Activated T-cell treated with anti-CD3 and anti-CD28 coated beads, Interleukin-2, amount 50 U/mL, for 24 hours (primary cell): ENCODE measurements at regions not wholly inside any gene's neighbourhood (a gene's known extent, or its start where the extent isn't known, plus 50 kb on each side); places are given as distances from the start of the nearest gene placed in this dataset.

ENCODE experiments used
- DNase-seq: peaks from one replicate; pipeline ENCODE4 v3.0.0-alpha.2; 2020
- H3K27ac Mint-ChIP-seq: 2 replicates; pipeline ENCODE4 v1.8.0; 2020; ENCODE audit warnings: mild to moderate bottlenecking, mixed read lengths
- H3K27me3 Mint-ChIP-seq: 2 replicates; pipeline ENCODE4 v1.8.0; 2020; ENCODE audit warnings: mixed read lengths
- H3K36me3 Mint-ChIP-seq: 2 replicates; pipeline ENCODE4 v1.8.0; 2020; ENCODE audit warnings: low read depth, mixed read lengths
- H3K4me1 Mint-ChIP-seq: 2 replicates; pipeline ENCODE4 v1.8.0; 2020; ENCODE audit warnings: low read depth, mixed read lengths
- H3K4me3 Mint-ChIP-seq: 2 replicates; pipeline ENCODE4 v1.8.0; 2020; ENCODE audit warnings: mild to moderate bottlenecking, moderate library complexity, mixed read lengths
- H3K9me3 Mint-ChIP-seq: 2 replicates; pipeline ENCODE4 v1.8.0; 2020; ENCODE audit warnings: mixed read lengths

DNA sequence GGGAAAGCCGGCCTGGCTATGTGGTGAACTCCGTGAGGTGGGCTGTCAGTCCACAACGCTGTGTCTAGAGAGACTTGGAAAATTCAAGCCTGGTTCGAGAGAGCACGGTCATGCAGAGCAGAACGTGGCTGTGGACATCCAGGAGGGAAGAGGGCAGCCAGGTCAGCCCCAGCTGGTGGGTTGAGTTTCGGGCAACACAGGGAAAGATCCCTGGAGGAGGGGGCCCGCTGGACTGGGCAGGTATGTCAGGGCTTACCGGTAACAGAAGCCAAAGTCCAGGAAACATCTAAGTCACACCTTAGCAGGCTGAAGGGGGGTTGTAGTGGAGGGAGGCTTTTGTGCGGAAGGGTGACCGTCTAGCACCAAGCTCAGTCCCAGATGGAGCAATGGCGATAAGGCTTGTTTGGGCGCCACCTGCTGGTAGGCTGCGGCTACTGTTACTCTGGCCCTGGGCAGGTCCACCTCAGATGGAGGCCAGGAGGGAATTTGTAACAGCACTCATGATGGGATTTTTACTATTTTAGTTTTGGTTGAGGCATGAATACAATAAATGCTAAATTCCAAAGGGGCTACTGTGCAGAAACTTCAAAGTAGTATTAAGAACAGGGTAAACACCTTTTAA, 143.3 kb upstream of the ZNF644 start:
- no peaks in the 10 kb centered on the region for H3K9me3 Mint-ChIP-seq
- no peaks in the 10 kb centered on the region for H3K4me1 Mint-ChIP-seq
- H3K27ac Mint-ChIP-seq, result no peak overlapping the region
- H3K36me3 Mint-ChIP-seq, result no peaks in the 10 kb centered on the region
- H3K4me3 Mint-ChIP-seq, result no peak overlapping the region
- DNase-seq, result peak; percentile 82
- H3K27me3 Mint-ChIP-seq, result no peaks in the 10 kb centered on the region

DNA sequence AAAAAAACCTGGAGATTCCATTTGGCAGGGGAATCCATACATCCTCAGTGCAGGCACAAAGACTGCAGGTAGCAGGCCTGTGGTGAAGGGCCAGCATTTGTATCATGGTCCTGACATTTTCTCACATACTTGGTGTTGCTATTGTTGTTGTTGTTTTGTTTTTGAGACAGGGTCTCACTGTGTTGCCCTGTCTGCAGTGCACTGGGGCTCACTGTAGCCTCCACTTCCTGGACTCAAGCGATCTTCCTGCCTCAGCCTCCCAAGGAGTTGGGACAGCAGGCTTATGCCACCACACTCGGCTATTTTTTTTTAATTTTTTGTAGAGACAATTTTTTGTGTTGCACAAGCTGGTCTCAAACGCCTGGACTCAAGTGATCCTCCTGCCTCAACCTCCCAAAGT, 140.8 kb upstream of the ZNF644 start:
- Mint-ChIP-seq H3K27ac (no peak overlapping the region), H3K27me3 (no peaks in the 10 kb centered on the region), H3K9me3 (no peaks in the 10 kb centered on the region), H3K4me1 (no peaks in the 10 kb centered on the region), H3K36me3 (no peaks in the 10 kb centered on the region), H3K4me3 (no peak overlapping the region)
- no peak for DNase-seq

DNA sequence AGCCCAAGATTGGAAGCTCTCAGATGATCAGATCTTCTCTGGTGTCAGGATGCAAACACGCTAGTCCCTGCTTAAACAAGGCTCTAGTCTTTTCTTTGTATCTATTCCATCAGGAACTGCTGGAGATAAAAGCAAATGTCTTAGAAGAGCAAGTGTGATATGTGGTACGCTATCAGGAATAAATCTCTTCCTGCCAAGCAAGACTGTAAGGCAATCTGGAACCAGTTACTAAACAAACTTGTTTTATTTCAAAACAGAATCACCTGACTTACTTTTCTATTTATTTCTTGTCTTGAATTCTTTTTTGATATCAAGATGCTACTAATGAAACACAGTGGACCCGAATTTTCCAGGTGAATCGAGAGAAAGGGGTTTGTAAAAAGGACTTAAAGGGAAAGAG, 139.9 kb upstream of the ZNF644 start:
- no peak for DNase-seq
- Mint-ChIP-seq H3K27ac (no peak overlapping the region), H3K4me1 (no peaks in the 10 kb centered on the region), H3K9me3 (no peaks in the 10 kb centered on the region), H3K36me3 (no peaks in the 10 kb centered on the region), H3K27me3 (no peaks in the 10 kb centered on the region), H3K4me3 (no peak overlapping the region)

DNA sequence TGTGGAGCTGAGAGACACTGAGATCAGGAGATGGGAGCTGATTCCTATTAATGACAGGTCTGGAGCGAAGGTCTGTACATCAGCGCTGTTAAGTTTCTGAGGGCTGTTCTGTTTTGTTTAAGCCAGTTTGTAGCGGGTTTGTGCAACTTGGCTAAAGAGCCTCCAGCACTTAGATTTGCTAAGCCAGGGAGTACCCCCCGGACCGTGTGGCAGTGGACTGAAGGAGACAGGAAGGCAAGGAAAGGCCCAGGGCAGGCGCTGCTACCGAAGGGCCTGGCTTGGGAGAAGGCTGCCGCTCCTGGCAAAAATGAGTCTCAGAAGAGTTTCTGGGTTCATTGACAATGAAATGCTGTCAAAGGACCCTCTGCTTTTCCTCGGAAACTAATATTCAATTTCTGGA, 139.3 kb upstream of the ZNF644 start:
- H3K27me3 Mint-ChIP-seq, result no peaks in the 10 kb centered on the region
- no peaks in the 10 kb centered on the region for H3K4me1 Mint-ChIP-seq
- H3K9me3 Mint-ChIP-seq, result no peaks in the 10 kb centered on the region
- H3K27ac Mint-ChIP-seq, result no peak overlapping the region
- DNase-seq, result no peak
- no peaks in the 10 kb centered on the region for H3K36me3 Mint-ChIP-seq
- no peak overlapping the region for H3K4me3 Mint-ChIP-seq

DNA sequence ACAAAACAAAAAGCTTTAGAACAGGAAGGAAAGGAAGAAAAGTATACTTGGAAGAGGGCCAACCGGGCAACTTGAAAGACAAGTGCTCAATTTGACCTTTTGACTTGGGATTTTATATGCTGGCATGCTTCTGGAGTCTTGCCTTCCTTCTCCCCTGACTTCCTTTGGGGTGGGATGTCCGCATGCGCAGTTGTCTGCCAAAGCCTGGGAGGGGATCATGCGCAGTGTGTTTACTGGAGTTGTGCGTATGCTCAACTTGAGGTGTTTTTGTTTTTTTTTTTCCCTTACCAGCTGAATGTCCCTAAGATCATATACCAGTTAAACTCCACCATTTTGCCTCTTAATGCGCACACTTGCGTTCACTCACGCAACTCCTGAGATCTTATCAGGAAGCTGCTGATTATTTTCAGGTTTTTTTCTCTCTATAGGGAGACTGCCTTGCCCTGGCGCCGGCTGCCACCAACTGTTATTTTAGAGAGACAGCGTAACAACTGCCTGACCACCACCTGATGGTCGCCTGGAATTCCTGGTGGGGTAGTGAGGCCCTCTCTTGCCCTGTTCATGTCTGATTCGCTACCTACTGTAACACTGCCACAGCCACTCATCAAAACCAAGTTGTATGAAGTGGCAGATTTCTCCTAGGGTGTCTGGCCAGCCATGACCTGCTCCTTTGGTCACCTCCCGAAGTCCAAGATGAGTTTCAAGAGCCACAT, 138.7 kb upstream of the ZNF644 start:
- no peak overlapping the region for H3K27ac Mint-ChIP-seq
- H3K36me3 Mint-ChIP-seq, result no peaks in the 10 kb centered on the region
- no peak overlapping the region for H3K4me3 Mint-ChIP-seq
- DNase-seq, result no peak
- H3K4me1 Mint-ChIP-seq, result no peaks in the 10 kb centered on the region
- no peaks in the 10 kb centered on the region for H3K9me3 Mint-ChIP-seq
- H3K27me3 Mint-ChIP-seq, result no peaks in the 10 kb centered on the region

DNA sequence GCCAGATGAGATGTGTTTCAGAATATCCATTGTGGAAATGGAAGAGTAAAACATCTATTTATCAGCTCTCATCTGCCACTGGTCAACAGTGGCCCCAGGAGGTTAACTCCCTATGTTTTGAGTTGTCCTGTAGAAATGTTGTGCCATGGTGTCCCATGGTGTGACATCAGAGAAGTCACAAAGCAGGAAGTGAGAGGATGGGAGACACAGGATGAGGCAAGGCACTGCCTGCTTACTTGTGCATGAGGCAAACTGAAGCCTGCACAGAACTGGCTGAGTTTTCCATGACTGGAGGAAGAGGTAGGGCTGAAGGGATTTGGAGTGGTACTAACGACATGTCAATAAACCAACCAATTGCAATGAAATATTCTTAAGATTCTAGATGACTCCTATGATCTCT, 131.5 kb upstream of the ZNF644 start:
- DNase-seq, result no peak
- H3K4me3 Mint-ChIP-seq, result no peak overlapping the region
- no peaks in the 10 kb centered on the region for H3K4me1 Mint-ChIP-seq
- H3K9me3 Mint-ChIP-seq, result no peaks in the 10 kb centered on the region
- H3K27ac Mint-ChIP-seq, result no peak overlapping the region
- H3K36me3 Mint-ChIP-seq, result no peaks in the 10 kb centered on the region
- H3K27me3 Mint-ChIP-seq, result peaks cover 19% of the 10 kb centered on the region

DNA sequence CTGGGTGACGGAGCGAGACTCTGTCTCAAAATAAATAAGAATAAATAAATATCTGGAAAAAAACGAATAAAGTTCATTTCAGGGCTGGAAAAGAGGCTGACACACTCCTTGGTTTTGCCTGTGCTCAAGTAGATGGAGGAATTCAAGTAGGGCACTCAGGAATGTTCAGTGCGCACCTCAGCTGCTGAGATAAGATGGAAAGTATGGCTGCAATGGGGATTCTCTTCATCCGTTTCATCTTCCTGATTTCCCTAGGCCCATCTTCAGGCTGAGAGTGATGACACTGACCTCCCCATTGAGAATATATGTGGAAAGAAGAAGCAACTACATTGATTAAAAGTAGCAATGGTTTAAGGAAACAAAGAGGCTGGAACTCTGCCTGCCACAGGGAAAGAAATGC, 130.5 kb upstream of the ZNF644 start:
- no peaks in the 10 kb centered on the region for H3K9me3 Mint-ChIP-seq
- H3K27ac Mint-ChIP-seq, result no peak overlapping the region
- H3K36me3 Mint-ChIP-seq, result no peaks in the 10 kb centered on the region
- peaks cover 22% of the 10 kb centered on the region for H3K27me3 Mint-ChIP-seq
- no peaks in the 10 kb centered on the region for H3K4me1 Mint-ChIP-seq
- no peak overlapping the region for H3K4me3 Mint-ChIP-seq
- DNase-seq, result no peak

DNA sequence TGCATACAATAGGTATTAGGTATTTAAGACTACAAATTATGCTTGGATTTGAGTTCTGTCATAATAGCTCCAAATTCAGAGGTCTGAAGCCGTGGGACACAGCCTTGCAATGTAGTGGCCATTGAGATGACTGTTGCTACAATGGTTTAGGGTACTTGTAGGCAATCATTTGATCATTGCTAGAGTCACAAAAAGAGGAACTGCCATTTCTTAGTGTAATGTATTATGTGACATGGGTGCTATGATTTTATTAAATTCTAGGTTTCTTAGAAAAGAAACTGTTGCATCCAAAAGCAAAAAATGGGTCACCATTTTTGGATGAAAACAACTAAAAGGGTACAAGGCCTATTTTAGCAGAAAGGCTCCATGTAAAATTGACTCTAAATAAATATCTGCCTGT, 129.9 kb upstream of the ZNF644 start:
- H3K36me3 Mint-ChIP-seq, result no peaks in the 10 kb centered on the region
- peaks cover 22% of the 10 kb centered on the region for H3K27me3 Mint-ChIP-seq
- no peak for DNase-seq
- H3K4me3 Mint-ChIP-seq, result no peak overlapping the region
- no peak overlapping the region for H3K27ac Mint-ChIP-seq
- no peaks in the 10 kb centered on the region for H3K4me1 Mint-ChIP-seq
- no peaks in the 10 kb centered on the region for H3K9me3 Mint-ChIP-seq

DNA sequence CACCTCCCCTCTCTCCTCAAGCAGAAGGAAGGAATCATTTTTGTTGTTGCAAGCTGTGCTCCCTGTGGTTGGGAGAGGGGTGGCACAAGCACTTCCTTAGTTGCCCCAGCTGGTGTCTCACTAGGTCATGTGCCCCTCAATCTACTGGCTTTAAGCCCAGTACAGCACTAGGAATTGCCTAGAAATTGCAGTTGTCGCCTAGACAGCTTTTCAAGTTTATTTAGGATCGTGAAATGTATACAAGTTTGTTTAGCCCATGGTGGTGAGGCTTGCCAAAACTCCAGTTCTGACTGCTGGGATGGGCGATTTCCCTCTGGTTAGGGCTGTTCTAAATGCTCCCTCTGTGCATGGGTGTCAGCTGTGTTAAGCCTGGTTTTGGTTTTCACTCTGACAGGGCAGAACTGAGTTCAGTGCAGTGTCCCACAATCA, 126.8 kb upstream of the ZNF644 start:
- no peak for DNase-seq
- Mint-ChIP-seq H3K36me3 (no peaks in the 10 kb centered on the region), H3K27me3 (peaks cover 17% of the 10 kb centered on the region), H3K9me3 (no peaks in the 10 kb centered on the region), H3K27ac (no peak overlapping the region), H3K4me1 (no peaks in the 10 kb centered on the region), H3K4me3 (no peak overlapping the region)

DNA sequence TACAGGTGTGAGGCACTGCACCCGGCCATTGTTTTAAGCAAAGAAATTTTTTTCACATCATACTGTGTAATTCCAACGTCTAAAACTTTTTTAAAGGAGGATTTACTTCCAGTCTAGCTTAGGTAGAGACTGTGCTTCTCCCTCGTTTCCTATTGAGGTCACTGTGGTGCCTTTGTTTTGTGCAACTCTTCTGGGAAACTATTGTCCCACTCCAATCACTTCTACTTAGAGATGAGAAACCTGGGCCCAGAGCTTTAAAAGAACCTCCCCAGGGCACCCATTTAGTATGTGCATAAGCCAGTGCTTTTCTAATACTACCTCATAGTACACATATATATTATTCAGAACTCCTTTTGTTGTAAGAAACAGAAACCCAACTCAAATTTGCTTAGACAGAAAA, 120.0 kb upstream of the ZNF644 start:
- Mint-ChIP-seq H3K9me3 (no peaks in the 10 kb centered on the region), H3K27ac (no peak overlapping the region), H3K4me3 (no peak overlapping the region), H3K4me1 (no peaks in the 10 kb centered on the region), H3K27me3 (peaks cover 6% of the 10 kb centered on the region), H3K36me3 (no peaks in the 10 kb centered on the region)
- no peak for DNase-seq

DNA sequence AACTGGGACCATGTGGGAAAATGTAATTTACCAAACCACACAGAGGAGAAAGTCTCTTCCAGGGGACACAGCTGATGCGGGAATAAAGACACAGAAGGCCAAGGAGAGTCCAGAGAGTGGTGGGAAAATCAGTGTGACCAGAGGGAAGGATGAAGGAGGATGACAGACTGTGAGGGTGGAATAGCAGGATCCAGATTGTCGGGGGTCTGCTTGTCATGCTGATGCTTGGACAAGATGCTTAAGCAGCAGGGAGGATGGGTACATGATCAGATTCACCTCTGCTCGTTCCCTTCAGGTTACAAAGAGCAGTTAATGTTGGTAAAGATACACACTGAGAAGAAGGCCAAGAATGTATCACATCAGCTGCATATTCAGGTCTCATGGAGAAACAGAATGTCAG, 117.1 kb upstream of the ZNF644 start:
- no peak for DNase-seq
- no peaks in the 10 kb centered on the region for H3K9me3 Mint-ChIP-seq

DNA sequence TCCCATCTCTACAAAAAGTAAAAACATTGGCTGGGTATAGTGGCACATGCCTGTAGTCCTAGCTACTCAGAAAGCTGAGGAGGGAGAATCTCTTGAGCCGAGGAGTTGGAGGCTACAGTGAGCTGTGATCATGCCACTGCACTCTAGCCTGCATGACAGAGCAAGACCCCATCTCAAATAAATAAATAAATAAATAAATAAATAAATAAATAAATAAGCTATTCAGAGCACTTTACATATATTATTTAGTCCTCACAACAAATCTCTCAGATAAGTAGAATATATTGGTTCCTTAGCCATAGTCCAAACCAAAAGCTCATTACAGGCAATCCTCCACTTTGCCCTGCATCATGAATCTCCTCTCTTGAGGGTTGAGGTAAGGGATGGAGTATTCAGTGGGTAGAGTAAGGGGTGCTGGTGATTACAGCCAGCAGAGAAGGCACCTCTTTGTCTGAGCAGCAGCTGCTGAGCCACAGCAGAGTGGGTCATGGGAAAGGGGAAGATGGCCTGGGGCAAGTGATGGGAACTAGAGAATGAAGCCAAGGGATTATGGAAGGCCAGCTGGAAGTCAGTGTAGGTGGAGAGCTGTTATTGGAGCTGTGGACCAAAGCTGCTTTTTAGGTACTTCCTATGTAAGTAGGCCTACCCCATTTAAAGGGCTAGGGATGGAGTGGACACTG, 115.5 kb upstream of the ZNF644 start:
- H3K4me3 Mint-ChIP-seq, result no peak overlapping the region
- H3K9me3 Mint-ChIP-seq, result no peaks in the 10 kb centered on the region
- no peak overlapping the region for H3K27ac Mint-ChIP-seq
- no peak for DNase-seq
- H3K27me3 Mint-ChIP-seq, result peaks cover 8% of the 10 kb centered on the region
- H3K4me1 Mint-ChIP-seq, result no peaks in the 10 kb centered on the region
- no peaks in the 10 kb centered on the region for H3K36me3 Mint-ChIP-seq

More for the DNA sequence above, 117.1 kb upstream of the ZNF644 start:
- H3K4me3 Mint-ChIP-seq, result no peak overlapping the region
- H3K4me1 Mint-ChIP-seq, result no peaks in the 10 kb centered on the region
- no peak overlapping the region for H3K27ac Mint-ChIP-seq
- H3K36me3 Mint-ChIP-seq, result no peaks in the 10 kb centered on the region
- peaks cover 3% of the 10 kb centered on the region for H3K27me3 Mint-ChIP-seq

DNA sequence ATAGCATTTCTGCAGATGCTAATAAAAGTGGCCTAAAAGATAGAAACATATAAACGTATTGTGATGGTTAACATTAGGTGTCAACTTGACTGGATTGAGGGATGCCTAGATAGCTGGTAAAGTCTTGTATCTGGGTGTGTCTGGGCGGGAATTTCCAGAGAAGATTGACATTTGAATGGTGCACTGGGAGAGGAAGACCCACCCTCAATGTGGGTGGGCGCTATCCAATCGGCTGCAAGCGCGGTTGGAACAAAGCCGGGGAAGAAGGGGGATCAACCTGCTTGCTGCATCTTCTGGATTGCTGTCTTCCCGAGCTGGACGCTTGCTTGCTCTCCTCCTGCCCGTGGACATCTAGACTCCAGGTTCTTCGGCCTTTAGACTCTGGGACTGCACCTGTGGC, 114.0 kb upstream of the ZNF644 start:
- no peak overlapping the region for H3K4me3 Mint-ChIP-seq

DNA sequence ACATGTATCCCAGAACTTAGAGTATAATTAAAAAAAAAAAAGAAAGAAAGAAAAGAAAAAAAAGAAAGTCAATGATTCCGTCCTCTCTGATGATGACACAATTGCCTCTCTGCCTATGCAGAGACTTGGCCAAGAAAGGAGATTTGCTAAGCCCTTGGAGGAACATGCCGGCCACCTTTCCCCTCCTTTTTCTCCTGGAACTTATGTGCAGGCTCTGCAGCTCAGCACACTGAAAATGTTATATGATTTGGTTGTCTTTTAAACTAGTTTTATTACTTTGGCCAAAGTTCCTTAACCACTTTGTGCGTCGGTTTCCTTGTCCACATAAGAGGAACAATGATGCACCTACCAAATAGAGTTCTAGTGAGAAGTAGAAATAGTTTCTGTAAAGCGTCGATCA, 111.4 kb upstream of the ZNF644 start:
- H3K4me1 Mint-ChIP-seq, result no peaks in the 10 kb centered on the region
- H3K36me3 Mint-ChIP-seq, result no peaks in the 10 kb centered on the region
- peaks cover 22% of the 10 kb centered on the region for H3K27me3 Mint-ChIP-seq
- H3K9me3 Mint-ChIP-seq, result no peaks in the 10 kb centered on the region
- DNase-seq, result no peak
- no peak overlapping the region for H3K4me3 Mint-ChIP-seq
- no peak overlapping the region for H3K27ac Mint-ChIP-seq

More for the DNA sequence above, 114.0 kb upstream of the ZNF644 start:
- Mint-ChIP-seq H3K36me3 (no peaks in the 10 kb centered on the region), H3K27ac (no peak overlapping the region), H3K27me3 (peaks cover 12% of the 10 kb centered on the region), H3K9me3 (no peaks in the 10 kb centered on the region), H3K4me1 (no peaks in the 10 kb centered on the region)
- DNase-seq, result no peak

DNA sequence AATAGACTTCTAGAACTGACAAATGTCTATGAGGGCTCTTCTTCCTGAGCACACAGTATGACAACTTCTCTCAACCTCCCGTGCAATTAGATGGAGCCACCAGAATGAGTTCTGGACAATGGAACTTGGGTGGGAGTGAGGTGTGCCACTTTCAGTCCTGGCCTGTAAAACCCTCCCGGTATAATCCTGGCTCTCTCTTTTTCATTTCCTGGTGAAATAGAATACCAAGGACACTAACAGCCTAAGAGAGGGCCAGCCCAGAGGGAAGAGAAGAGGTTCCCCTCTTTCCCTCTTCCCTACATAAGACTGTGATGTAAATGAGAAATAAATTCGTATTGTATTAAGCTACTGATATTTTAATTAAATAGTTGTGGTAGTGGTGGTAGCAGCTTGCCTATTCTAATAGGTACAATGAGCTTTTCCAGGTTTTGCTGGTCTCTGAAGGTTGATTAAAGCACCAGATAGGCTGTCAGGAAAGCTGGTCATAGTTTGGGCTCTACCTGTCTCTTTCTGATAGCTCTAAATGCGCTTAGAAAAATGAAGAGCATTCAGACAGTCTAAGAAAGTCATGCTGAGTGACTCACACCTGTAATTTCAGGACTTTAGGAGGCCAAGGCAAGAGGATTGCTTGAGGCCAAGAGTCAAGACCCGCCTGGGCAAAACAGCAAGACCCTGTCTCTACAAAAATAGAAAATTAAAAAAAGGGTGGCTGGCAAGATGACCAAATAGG, 108.6 kb upstream of the ZNF644 start:
- no peaks in the 10 kb centered on the region for H3K36me3 Mint-ChIP-seq
- peaks cover 2% of the 10 kb centered on the region for H3K4me1 Mint-ChIP-seq
- peaks cover 26% of the 10 kb centered on the region for H3K27me3 Mint-ChIP-seq
- DNase-seq, result no peak
- H3K9me3 Mint-ChIP-seq, result no peaks in the 10 kb centered on the region
- no peak overlapping the region for H3K4me3 Mint-ChIP-seq
- H3K27ac Mint-ChIP-seq, result no peak overlapping the region
